ENCODE measurements at regions not wholly inside any gene's neighbourhood (a gene's known extent, or its start where the extent isn't known, plus 50 kb on each side); places are given as distances from the start of the nearest gene placed in this dataset.

- no peak for DNase-seq
Observed at GRCh38 chr5:23353286-23353685, 154.1 kb upstream of the PRDM9 start.

- DNase-seq: no peak
Observed at GRCh38 chr5:23352446-23352845, 155.0 kb upstream of the PRDM9 start.

- DNase-seq: no peak
Observed at GRCh38 chr5:23343121-23343520, 164.3 kb upstream of the PRDM9 start.

GRCh38 chr5:23332650-23333251 lies 174.7 kb upstream of the PRDM9 start:
- no peak for DNase-seq

- DNase-seq: no peak
Observed at GRCh38 chr5:23330726-23331125, 176.7 kb upstream of the PRDM9 start.

GRCh38 chr5:23319901-23320300 lies 187.5 kb upstream of the PRDM9 start:
- DNase-seq: no peak

- DNase-seq: no peak
Observed at GRCh38 chr5:23318960-23319359, 188.4 kb upstream of the PRDM9 start.

GRCh38 chr5:23318166-23318565 lies 189.2 kb upstream of the PRDM9 start:
- no peak for DNase-seq

GRCh38 chr5:23316060-23316591 lies 191.3 kb upstream of the PRDM9 start:
- no peak for DNase-seq

- no peak for DNase-seq
Observed at GRCh38 chr5:23314827-23315226, 192.6 kb upstream of the PRDM9 start.

- DNase-seq: no peak
Observed at GRCh38 chr5:23305055-23305454, 202.4 kb upstream of the PRDM9 start.

GRCh38 chr5:23303836-23304235 lies 203.6 kb upstream of the PRDM9 start:
- no peak for DNase-seq

- no peak for DNase-seq
Observed at GRCh38 chr5:23303435-23303834, 204.0 kb upstream of the PRDM9 start.

- DNase-seq: no peak
Observed at GRCh38 chr5:23302438-23302837, 205.0 kb upstream of the PRDM9 start.

- DNase-seq: no peak
Observed at GRCh38 chr5:23289162-23289561, 218.2 kb upstream of the PRDM9 start.

- no peak for DNase-seq
Observed at GRCh38 chr5:23284656-23285055, 222.8 kb upstream of the PRDM9 start.

- no peak for DNase-seq
Observed at GRCh38 chr5:23274171-23274570, 233.2 kb upstream of the PRDM9 start.

GRCh38 chr5:23269981-23270380 lies 237.4 kb upstream of the PRDM9 start:
- DNase-seq: no peak

GRCh38 chr5:23268136-23268535 lies 239.3 kb upstream of the PRDM9 start:
- DNase-seq: no peak

GRCh38 chr5:23260621-23261020 lies 246.8 kb upstream of the PRDM9 start:
- DNase-seq: no peak

GRCh38 chr5:23257656-23258055 lies 249.8 kb upstream of the PRDM9 start:
- no peak for DNase-seq

GRCh38 chr5:23253621-23254198 lies 253.7 kb upstream of the PRDM9 start:
- DNase-seq: no peak

- DNase-seq: no peak
Observed at GRCh38 chr5:23242891-23243290, 264.5 kb upstream of the PRDM9 start.

- DNase-seq: no peak
Observed at GRCh38 chr5:23235246-23235645, 272.2 kb upstream of the PRDM9 start.

GRCh38 chr5:23234197-23234596 lies 273.2 kb upstream of the PRDM9 start:
- no peak for DNase-seq
